H1 (cell line): ENCODE measurements at regions not wholly inside any gene's neighbourhood (a gene's known extent, or its start where the extent isn't known, plus 50 kb on each side); places are given as distances from the start of the nearest gene placed in this dataset.

Experiments
- CTCF ChIA-PET: fragments of 300-600 bp; sonication (Branson Sonifier 250); formaldehyde crosslinking; loops from one replicate; lab custom pipeline; 2021; ENCODE audit not compliant: partially characterized antibody; lab: Charles Lee
- POLR2A ChIA-PET: fragments of 300-600 bp; sonication (Branson Sonifier 250); formaldehyde crosslinking; loops from one replicate; lab custom pipeline; 2021; ENCODE audit warnings: inconsistent platforms; ENCODE audit not compliant: partially characterized antibody; lab: Charles Lee
- DNase-seq, 2 experiments: peaks; one replicate each; pipeline versions ENCODE4 v3.0.0 to v3.0.0-alpha.2; 2010 to 2022; ENCODE audit warnings: low spot score in 2 of 2, low read depth in 1 of 2, mixed read lengths in 1 of 2
- FAIRE-seq: peaks from 2 replicates; lab custom pipeline; 2011; peaks lifted over from hg19 to GRCh38; lab: Jason Lieb, UNC
- H2AFZ ChIP-seq: 2 replicates; pipeline ENCODE4 v1.8.1; 2012; ENCODE audit warnings: low read length, inconsistent platforms
- H2AK5ac ChIP-seq: 2 replicates; pipeline ENCODE4 v1.6.1; 2013; ENCODE audit warnings: low read depth, low read length
- H2BK120ac ChIP-seq: replicated peaks from 2 replicates; pipeline ENCODE3; 2013; ENCODE audit warnings: low read depth, low read length, inconsistent platforms
- H2BK12ac ChIP-seq: 2 replicates; pipeline ENCODE4 v1.6.1; 2013; ENCODE audit warnings: low read depth, low read length
- H2BK15ac ChIP-seq: 2 replicates; pipeline ENCODE4 v1.6.1; 2013; ENCODE audit warnings: low read length
- H2BK20ac ChIP-seq: 2 replicates; pipeline ENCODE4 v1.6.1; 2013; ENCODE audit warnings: low read length
- H2BK5ac ChIP-seq: 2 replicates; pipeline ENCODE4 v1.6.1; 2013; ENCODE audit warnings: low read depth, low read length
- H3K14ac ChIP-seq: 2 replicates; pipeline ENCODE4 v1.6.1; 2013; ENCODE audit warnings: inconsistent platforms; ENCODE audit not compliant: insufficient read length
- H3K18ac ChIP-seq: 2 replicates; pipeline ENCODE4 v1.6.1; 2013; ENCODE audit warnings: low read length; ENCODE audit errors: extremely low read depth
- H3K23ac ChIP-seq: 2 replicates; pipeline ENCODE4 v1.6.1; 2013; ENCODE audit warnings: inconsistent platforms; ENCODE audit not compliant: insufficient read length
- H3K23me2 ChIP-seq: 2 replicates; pipeline ENCODE4 v1.6.1; 2013; ENCODE audit warnings: low read depth, low read length
- H3K27ac ChIP-seq: 2 replicates; pipeline ENCODE4 v1.6.1; 2011; ENCODE audit warnings: low read depth, low read length, inconsistent platforms
- H3K27me3 ChIP-seq, 4 experiments: replicated peaks in 1 of 4; 1 replicate in 1 of 4; 2 replicates in 3 of 4; pipeline versions ENCODE4 v1.6.1 to v1.8.1; 2011 to 2013; ENCODE audit warnings: low read length in 3 of 4, mild to moderate bottlenecking in 3 of 4, inconsistent platforms in 2 of 4, mixed read lengths in 2 of 4, moderate library complexity in 1 of 4; ENCODE audit not compliant: control insufficient read depth in 3 of 4, insufficient read depth in 3 of 4; ENCODE audit errors: extremely low read depth in 1 of 4
- H3K36me3 ChIP-seq, 4 experiments: 2 replicates each; pipeline versions ENCODE4 v1.6.1 to v1.8.1; 2011 to 2013; ENCODE audit warnings: mild to moderate bottlenecking in 4 of 4, low read length in 3 of 4, moderate library complexity in 2 of 4, control low read depth in 1 of 4, inconsistent platforms in 1 of 4; ENCODE audit not compliant: insufficient read depth in 4 of 4, control insufficient read depth in 2 of 4
- H3K4ac ChIP-seq: replicated peaks from 2 replicates; pipeline ENCODE3; 2013; ENCODE audit warnings: low read length, low read depth, mixed read lengths, inconsistent platforms; ENCODE audit not compliant: insufficient read length
- H3K4me1 ChIP-seq, 4 experiments: replicated peaks in 1 of 4; 1 replicate in 1 of 4; 2 replicates in 3 of 4; pipeline versions ENCODE4 v1.6.1 to v1.8.1; 2011 to 2013; ENCODE audit warnings: low read length in 3 of 4, inconsistent platforms in 2 of 4, mixed read lengths in 1 of 4; ENCODE audit not compliant: insufficient read depth in 4 of 4, control insufficient read depth in 3 of 4
- H3K4me2 ChIP-seq, 2 experiments: 2 replicates each; pipeline versions ENCODE4 v1.6.1 to v1.8.1; 2011 to 2013; ENCODE audit warnings: low read depth in 2 of 2, low read length in 2 of 2, control low read depth in 1 of 2, inconsistent platforms in 1 of 2, mild to moderate bottlenecking in 1 of 2; ENCODE audit not compliant: insufficient read depth in 1 of 2
- H3K4me3 ChIP-seq, 4 experiments: fragments of 200-600, 300-600 bp in 1 of 4; sonication (generic), shearing (Covaris generic), sonication (Bioruptor Twin) in 1 of 4; 2 replicates each; pipeline versions ENCODE4 v1.5.1 to v1.8.1; 2011 to 2016; ENCODE audit warnings: low read length in 4 of 4, low read depth in 3 of 4, control low read depth in 2 of 4, inconsistent platforms in 2 of 4, mild to moderate bottlenecking in 2 of 4, mixed read lengths in 1 of 4, moderate library complexity in 1 of 4; ENCODE audit not compliant: insufficient read depth in 2 of 4; ENCODE audit errors: extremely low read depth in 1 of 4
- H3K56ac ChIP-seq: replicated peaks from 2 replicates; pipeline ENCODE3; 2013; ENCODE audit warnings: low read depth, mild to moderate bottlenecking, mixed read lengths, low read length, inconsistent platforms; ENCODE audit not compliant: insufficient read length
- H3K79me1 ChIP-seq: 2 replicates; pipeline ENCODE4 v1.6.1; 2013; ENCODE audit warnings: low read depth, low read length, control low read depth
- H3K79me2 ChIP-seq, 2 experiments: 2 replicates each; pipeline versions ENCODE4 v1.6.1 to v1.8.1; 2012 to 2013; ENCODE audit warnings: low read length in 2 of 2, mild to moderate bottlenecking in 2 of 2, inconsistent platforms in 1 of 2; ENCODE audit not compliant: insufficient read depth in 2 of 2, control insufficient read depth in 1 of 2
- H3K9ac ChIP-seq, 4 experiments: replicated peaks in 1 of 4; 1 replicate in 1 of 4; 2 replicates in 3 of 4; pipeline versions ENCODE4 v1.6.1 to v1.8.1; 2011 to 2013; ENCODE audit warnings: low read depth in 3 of 4, low read length in 3 of 4, control low read depth in 2 of 4, mild to moderate bottlenecking in 2 of 4, moderate library complexity in 2 of 4, inconsistent platforms in 1 of 4; ENCODE audit errors: extremely low read depth in 1 of 4
- H3K9me3 ChIP-seq, 2 experiments: 2 replicates each; pipeline versions ENCODE4 v1.6.1 to v1.8.1; 2012 to 2013; ENCODE audit warnings: mild to moderate bottlenecking in 2 of 2, moderate library complexity in 2 of 2, control low read depth in 1 of 2, inconsistent platforms in 1 of 2, low read depth in 1 of 2, low read length in 1 of 2, mixed read lengths in 1 of 2; ENCODE audit not compliant: insufficient read depth in 2 of 2
- H4K20me1 ChIP-seq, 2 experiments: replicated peaks in 1 of 2; 2 replicates each; pipeline versions ENCODE3 to v1.8.1; 2011 to 2013; ENCODE audit warnings: inconsistent platforms in 2 of 2, low read length in 2 of 2, mild to moderate bottlenecking in 1 of 2; ENCODE audit not compliant: insufficient read depth in 2 of 2, control insufficient read depth in 1 of 2
- H4K5ac ChIP-seq: 2 replicates; pipeline ENCODE4 v1.6.1; 2013; ENCODE audit warnings: low read length, low read depth, mixed read lengths, inconsistent platforms; ENCODE audit not compliant: insufficient read length
- H4K8ac ChIP-seq: 2 replicates; pipeline ENCODE4 v1.8.0; 2013; ENCODE audit warnings: mild to moderate bottlenecking, moderate library complexity, low read length, inconsistent platforms; ENCODE audit not compliant: insufficient read depth; ENCODE audit errors: extremely low read depth
- H4K91ac ChIP-seq: replicated peaks from 2 replicates; pipeline ENCODE3; 2013; ENCODE audit warnings: low read length, mixed read lengths, inconsistent platforms; ENCODE audit not compliant: insufficient read length
- WGBS, 2 experiments: shearing (Covaris generic) in 1 of 2; methylation state at CpG; one replicate each; pipeline versions ENCODE4 v1.1.6 to v1.1.7; 2013 to 2015; ENCODE audit warnings: low lambda C conversion rate in 2 of 2, mixed read lengths in 2 of 2, inconsistent platforms in 1 of 2, low coverage in 1 of 2, missing lambda C conversion rate in 1 of 2; ENCODE audit not compliant: insufficient replicate concordance in 2 of 2, insufficient coverage in 1 of 2, insufficient read length in 1 of 2; ENCODE audit errors: extremely low coverage in 1 of 2, missing lambda C conversion rate in 1 of 2; 5-methylcytosine and 5-hydroxymethylcytosine counted together
- TF ChIP-seq, protein P1 (sequence below): IDR thresholded peaks from 2 replicates; pipeline ENCODE4 v1.6.1; 2012; ENCODE audit warnings: inconsistent platforms

DNA sequence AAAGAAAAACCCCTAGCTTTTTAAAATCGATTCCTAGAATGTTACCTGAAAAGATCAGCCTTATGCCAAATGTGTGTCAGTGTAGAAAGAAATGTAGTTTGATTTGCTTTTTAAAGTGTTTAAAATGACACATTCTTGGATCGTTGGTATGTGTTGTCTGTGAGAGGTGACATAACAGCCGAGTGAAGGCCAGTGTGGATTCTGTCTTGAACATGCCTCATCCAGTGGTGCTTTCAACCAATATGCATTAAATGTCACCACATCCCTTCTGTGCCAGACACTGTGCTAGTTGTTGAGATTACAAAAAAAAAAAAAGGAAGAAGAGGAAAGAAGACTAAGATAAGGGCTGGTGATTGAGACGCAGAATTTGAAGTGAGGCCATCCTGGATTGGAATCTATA, 994.2 kb upstream of the TENM3 start:
- no peak overlapping the region for H3K18ac ChIP-seq
- H3K4ac ChIP-seq, result no peak overlapping the region
- no peak overlapping the region for H2BK20ac ChIP-seq
- no peak overlapping the region for H2AFZ ChIP-seq
- H3K56ac ChIP-seq, result no peak overlapping the region
- TF ChIP-seq, protein P1, sequence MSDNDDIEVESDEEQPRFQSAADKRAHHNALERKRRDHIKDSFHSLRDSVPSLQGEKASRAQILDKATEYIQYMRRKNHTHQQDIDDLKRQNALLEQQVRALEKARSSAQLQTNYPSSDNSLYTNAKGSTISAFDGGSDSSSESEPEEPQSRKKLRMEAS, result no peak
- no peak overlapping the region for H3K14ac ChIP-seq
- H3K4me1 ChIP-seq, result peaks cover 2 to 6% (median 3%) of the 10 kb centered on the region in 4 experiments; a peak in 5 of 7 replicates
- no peaks in the 10 kb centered on the region for H4K20me1 ChIP-seq
- no peak overlapping the region for H3K4me2 ChIP-seq
- no peaks in the 10 kb centered on the region for H3K79me2 ChIP-seq
- no peaks in the 10 kb centered on the region for H3K27me3 ChIP-seq
- DNase-seq, result no peak
- H4K91ac ChIP-seq, result no peak overlapping the region
- H3K36me3 ChIP-seq, result no peaks in the 10 kb centered on the region
- H2BK12ac ChIP-seq, result no peak overlapping the region
- POLR2A ChIA-PET, result no interaction called here
- no peak overlapping the region for H2AK5ac ChIP-seq
- H2BK5ac ChIP-seq, result no peak overlapping the region
- H3K79me1 ChIP-seq, result no peaks in the 10 kb centered on the region
- no peak overlapping the region for H4K5ac ChIP-seq
- no peak overlapping the region for H2BK120ac ChIP-seq
- H2BK15ac ChIP-seq, result no peak overlapping the region
- H3K9me3 ChIP-seq, result no peaks in the 10 kb centered on the region; a peak in 1 of 4 replicates
- H3K23me2 ChIP-seq, result no peaks in the 10 kb centered on the region
- CTCF ChIA-PET, result interaction anchor here (1.5 kb wide), 1 partner anchor 12 kb away, joined by 4 read pairs; no protein-coding TSS in a partner anchor
- H3K9ac ChIP-seq, result no peak overlapping the region
- no peak overlapping the region for H3K27ac ChIP-seq
- no peak overlapping the region for H3K4me3 ChIP-seq
- 91% methylated on average over 4 of the region's 4 CpGs; no CpG with 5 or more reads in 1 of the 2 experiments for WGBS, 2 experiments
- no peak overlapping the region for H4K8ac ChIP-seq
- FAIRE-seq, result no peak
- H3K23ac ChIP-seq, result no peak overlapping the region
